ENCODE measurements at regions not wholly inside any gene's neighbourhood (a gene's known extent, or its start where the extent isn't known, plus 50 kb on each side); places are given as distances from the start of the nearest gene placed in this dataset.

DNA sequence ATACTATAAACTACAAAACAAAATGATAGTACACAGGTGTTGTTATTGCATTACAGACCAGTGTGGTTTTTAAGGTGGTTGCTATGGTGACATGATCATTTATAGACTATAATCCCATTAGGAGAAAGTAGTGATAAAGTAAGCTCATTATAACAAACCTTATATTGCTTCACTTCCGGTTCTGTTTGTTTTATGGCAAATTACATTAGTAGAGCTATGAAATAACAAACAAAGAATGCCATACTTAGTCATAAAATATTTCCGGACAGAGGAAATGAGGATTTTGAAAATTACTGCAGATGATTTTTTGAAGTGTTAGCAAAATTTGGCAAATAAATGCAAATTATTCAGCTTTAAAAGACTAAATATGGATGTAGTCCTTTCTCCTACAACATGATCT lies 640.4 kb upstream of the ARPP21 start:
- TF ChIP-seq, protein P1, sequence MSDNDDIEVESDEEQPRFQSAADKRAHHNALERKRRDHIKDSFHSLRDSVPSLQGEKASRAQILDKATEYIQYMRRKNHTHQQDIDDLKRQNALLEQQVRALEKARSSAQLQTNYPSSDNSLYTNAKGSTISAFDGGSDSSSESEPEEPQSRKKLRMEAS (IDR thresholded peaks at IDR 0.05; ENCODE audit: low read depth, low read length) = no peak
- TF ChIP-seq, protein P2, sequence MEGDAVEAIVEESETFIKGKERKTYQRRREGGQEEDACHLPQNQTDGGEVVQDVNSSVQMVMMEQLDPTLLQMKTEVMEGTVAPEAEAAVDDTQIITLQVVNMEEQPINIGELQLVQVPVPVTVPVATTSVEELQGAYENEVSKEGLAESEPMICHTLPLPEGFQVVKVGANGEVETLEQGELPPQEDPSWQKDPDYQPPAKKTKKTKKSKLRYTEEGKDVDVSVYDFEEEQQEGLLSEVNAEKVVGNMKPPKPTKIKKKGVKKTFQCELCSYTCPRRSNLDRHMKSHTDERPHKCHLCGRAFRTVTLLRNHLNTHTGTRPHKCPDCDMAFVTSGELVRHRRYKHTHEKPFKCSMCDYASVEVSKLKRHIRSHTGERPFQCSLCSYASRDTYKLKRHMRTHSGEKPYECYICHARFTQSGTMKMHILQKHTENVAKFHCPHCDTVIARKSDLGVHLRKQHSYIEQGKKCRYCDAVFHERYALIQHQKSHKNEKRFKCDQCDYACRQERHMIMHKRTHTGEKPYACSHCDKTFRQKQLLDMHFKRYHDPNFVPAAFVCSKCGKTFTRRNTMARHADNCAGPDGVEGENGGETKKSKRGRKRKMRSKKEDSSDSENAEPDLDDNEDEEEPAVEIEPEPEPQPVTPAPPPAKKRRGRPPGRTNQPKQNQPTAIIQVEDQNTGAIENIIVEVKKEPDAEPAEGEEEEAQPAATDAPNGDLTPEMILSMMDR (IDR thresholded peaks at IDR 0.05 in 2 of 3, conservative IDR thresholded peaks at IDR 0.05 in 1 of 3; ENCODE audit: control insufficient read depth in 2 of 3, extremely low read depth in 1 of 3, insufficient read depth in 1 of 3, low read depth in 3 of 3, low read length in 3 of 3) = no peak
- TF ChIP-seq POLR2A (IDR thresholded peaks at IDR 0.05; ENCODE audit: low read depth, low read length) (no peak), MYC (IDR thresholded peaks at IDR 0.05; ENCODE audit: insufficient read depth, insufficient read length, insufficient replicate concordance, low read length, severe bottlenecking) (no peak), TAF1 (IDR thresholded peaks at IDR 0.05; ENCODE audit: borderline replicate concordance, low read depth, low read length) (no peak), EZH2 (IDR thresholded peaks at IDR 0.05; ENCODE audit: borderline replicate concordance, control insufficient read depth, low read depth, low read length) (no peak), E2F4 (IDR thresholded peaks at IDR 0.05; ENCODE audit: low read depth, low read length) (no peak), NR2C1 (IDR thresholded peaks at IDR 0.05) (no peak), ZSCAN29 (IDR thresholded peaks at IDR 0.05) (no peak), ZNF274 (IDR thresholded peaks at IDR 0.05; ENCODE audit: insufficient read depth, insufficient read length) (no peak)
- TF ChIP-seq, protein P3, sequence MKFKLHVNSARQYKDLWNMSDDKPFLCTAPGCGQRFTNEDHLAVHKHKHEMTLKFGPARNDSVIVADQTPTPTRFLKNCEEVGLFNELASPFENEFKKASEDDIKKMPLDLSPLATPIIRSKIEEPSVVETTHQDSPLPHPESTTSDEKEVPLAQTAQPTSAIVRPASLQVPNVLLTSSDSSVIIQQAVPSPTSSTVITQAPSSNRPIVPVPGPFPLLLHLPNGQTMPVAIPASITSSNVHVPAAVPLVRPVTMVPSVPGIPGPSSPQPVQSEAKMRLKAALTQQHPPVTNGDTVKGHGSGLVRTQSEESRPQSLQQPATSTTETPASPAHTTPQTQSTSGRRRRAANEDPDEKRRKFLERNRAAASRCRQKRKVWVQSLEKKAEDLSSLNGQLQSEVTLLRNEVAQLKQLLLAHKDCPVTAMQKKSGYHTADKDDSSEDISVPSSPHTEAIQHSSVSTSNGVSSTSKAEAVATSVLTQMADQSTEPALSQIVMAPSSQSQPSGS (IDR thresholded peaks at IDR 0.05; ENCODE audit: low read length) = no peak
